PFSK-1 (cell line): ENCODE measurements at regions not wholly inside any gene's neighbourhood (a gene's known extent, or its start where the extent isn't known, plus 50 kb on each side); places are given as distances from the start of the nearest gene placed in this dataset.

ENCODE experiments used
- POLR2AphosphoS5 ChIP-seq: IDR thresholded peaks from 2 replicates; pipeline ENCODE4 v1.6.1; 2012; ENCODE audit warnings: low read depth, mild to moderate bottlenecking, control low read depth, low read length, moderate library complexity
- SIN3A ChIP-seq: IDR thresholded peaks from 2 replicates; pipeline ENCODE4 v1.6.1; 2012; ENCODE audit warnings: mild to moderate bottlenecking, low read length, moderate library complexity, borderline replicate concordance; ENCODE audit not compliant: insufficient read depth
- TAF1 ChIP-seq: IDR thresholded peaks from 2 replicates; pipeline ENCODE4 v1.6.1; 2012; ENCODE audit warnings: low read length, control low read depth, borderline replicate concordance; ENCODE audit not compliant: insufficient read depth
- TF ChIP-seq, protein P1 (sequence below), 2 experiments: IDR thresholded peaks; 2 replicates each; pipeline versions ENCODE4 v1.6.1 to v1.8.0; 2011 to 2012; ENCODE audit warnings: low read depth in 2 of 2, low read length in 2 of 2, control low read depth in 1 of 2, inconsistent platforms in 1 of 2, mild to moderate bottlenecking in 1 of 2, moderate library complexity in 1 of 2; ENCODE audit not compliant: insufficient read depth in 1 of 2

DNA sequence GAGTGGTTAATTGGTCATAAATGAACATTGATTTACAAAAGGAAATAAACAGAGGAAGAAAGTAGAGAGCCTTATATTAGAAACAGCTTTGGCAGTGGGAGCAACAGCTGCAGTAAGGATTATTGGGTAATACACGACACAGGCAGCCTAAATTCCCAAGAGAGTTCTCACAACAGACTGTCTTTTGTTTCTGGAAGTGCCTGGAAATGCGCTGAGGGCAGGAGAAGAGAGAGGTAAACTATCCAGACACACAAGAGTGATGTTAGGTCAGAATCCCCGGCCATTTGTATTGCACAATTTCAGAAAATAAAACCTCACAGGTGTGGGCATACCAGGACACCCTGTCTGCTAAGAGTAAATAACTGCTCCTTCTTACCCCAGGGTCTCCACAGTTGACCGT is 450.4 kb upstream of the CTNND2 start:
- TF ChIP-seq, protein P1, sequence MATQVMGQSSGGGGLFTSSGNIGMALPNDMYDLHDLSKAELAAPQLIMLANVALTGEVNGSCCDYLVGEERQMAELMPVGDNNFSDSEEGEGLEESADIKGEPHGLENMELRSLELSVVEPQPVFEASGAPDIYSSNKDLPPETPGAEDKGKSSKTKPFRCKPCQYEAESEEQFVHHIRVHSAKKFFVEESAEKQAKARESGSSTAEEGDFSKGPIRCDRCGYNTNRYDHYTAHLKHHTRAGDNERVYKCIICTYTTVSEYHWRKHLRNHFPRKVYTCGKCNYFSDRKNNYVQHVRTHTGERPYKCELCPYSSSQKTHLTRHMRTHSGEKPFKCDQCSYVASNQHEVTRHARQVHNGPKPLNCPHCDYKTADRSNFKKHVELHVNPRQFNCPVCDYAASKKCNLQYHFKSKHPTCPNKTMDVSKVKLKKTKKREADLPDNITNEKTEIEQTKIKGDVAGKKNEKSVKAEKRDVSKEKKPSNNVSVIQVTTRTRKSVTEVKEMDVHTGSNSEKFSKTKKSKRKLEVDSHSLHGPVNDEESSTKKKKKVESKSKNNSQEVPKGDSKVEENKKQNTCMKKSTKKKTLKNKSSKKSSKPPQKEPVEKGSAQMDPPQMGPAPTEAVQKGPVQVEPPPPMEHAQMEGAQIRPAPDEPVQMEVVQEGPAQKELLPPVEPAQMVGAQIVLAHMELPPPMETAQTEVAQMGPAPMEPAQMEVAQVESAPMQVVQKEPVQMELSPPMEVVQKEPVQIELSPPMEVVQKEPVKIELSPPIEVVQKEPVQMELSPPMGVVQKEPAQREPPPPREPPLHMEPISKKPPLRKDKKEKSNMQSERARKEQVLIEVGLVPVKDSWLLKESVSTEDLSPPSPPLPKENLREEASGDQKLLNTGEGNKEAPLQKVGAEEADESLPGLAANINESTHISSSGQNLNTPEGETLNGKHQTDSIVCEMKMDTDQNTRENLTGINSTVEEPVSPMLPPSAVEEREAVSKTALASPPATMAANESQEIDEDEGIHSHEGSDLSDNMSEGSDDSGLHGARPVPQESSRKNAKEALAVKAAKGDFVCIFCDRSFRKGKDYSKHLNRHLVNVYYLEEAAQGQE (IDR thresholded peaks at IDR 0.05; ENCODE audit: insufficient read depth in 1 of 2, low read depth in 2 of 2, low read length in 2 of 2) = no peak
- TF ChIP-seq TAF1 = no peak
- no peak for TF ChIP-seq SIN3A
- no peak for TF ChIP-seq POLR2AphosphoS5
